Pancreas (tissue), 10 donors: ENCODE measurements at regions not wholly inside any gene's neighbourhood (a gene's known extent, or its start where the extent isn't known, plus 50 kb on each side); places are given as distances from the start of the nearest gene placed in this dataset.

Source experiments
- ATAC-seq, 4 donors: fragments of 200-7000 bp; cut with Tn5 transposase; one replicate each; pipeline versions ENCODE4 v1.8.0 to v1.9.1; 2020; ENCODE audit warnings: mild to moderate bottlenecking in 4 of 4, moderate library complexity in 4 of 4
- DNase-seq, 6 donors: peaks; one replicate each; pipeline ENCODE4 v3.0.0-alpha.2; 2020
- FAIRE-seq: peaks from 2 replicates; lab custom pipeline; 2012; peaks lifted over from hg19 to GRCh38; lab: Jason Lieb, UNC
- H3K27ac ChIP-seq, 4 donors: fragments of 200-600 bp; sonication (generic); 1 replicate in 3 of 4; 2 replicates in 1 of 4; pipeline versions ENCODE4 v1.5.0 to v1.8.0; 2020
- H3K27me3 ChIP-seq, 4 donors: fragments of 200-600 bp; one replicate each; pipeline ENCODE4 v1.8.0; 2021
- H3K36me3 ChIP-seq, 3 donors: fragments of 200-600 bp; sonication (generic) in 1 of 3; one replicate each; pipeline versions ENCODE4 v1.5.0 to v1.8.0; 2020 to 2021
- H3K4me1 ChIP-seq, 3 donors: fragments of 200-600 bp; one replicate each; pipeline ENCODE4 v1.8.0; 2021
- H3K4me3 ChIP-seq, 4 donors: fragments of 200-600 bp; sonication (generic) in 2 of 4; one replicate each; pipeline versions ENCODE4 v1.5.0 to v1.8.0; 2020 to 2021
- H3K9me3 ChIP-seq, 4 donors: fragments of 200-600 bp; one replicate each; pipeline ENCODE4 v1.8.0; 2021
- CTCF ChIP-seq, 4 donors: fragments of 200-600 bp; sonication (generic) in 3 of 4; IDR thresholded peaks; one replicate each; pipeline versions ENCODE4 v1.5.0 to v1.8.0; 2021; ENCODE audit warnings: antibody characterized with exemption in 4 of 4
- WGBS, 2 donors: extraction: QIAGEN DNeasy Blood & Tissue Kit; methylation state at CpG; one replicate each; pipeline ENCODE4 v1.1.7; 2013; 5-methylcytosine and 5-hydroxymethylcytosine counted together
- intact Hi-C, 3 donors: fragments of 100-400 bp; cut with DNase I; formaldehyde crosslinking; loops; one replicate each; pipeline versions ENCODE4 v1.11.1 to v1.14.2; 2022
- donor health status: healthy with polysubstance abuse.
- donor health status: DM: no; HTN: no; CAD: no; lungs with moderate emphysema.
- donor health status: DM: no; HTN: no; CAD: no.
- donor health status: control.
- donor health status: control.
- donor health status: Bipolar disorder and iron deficiency.
- donor health status: DM: yes; HTN: yes; CAD: no.
- donor health status: DM: no; HTN: no; CAD: no.
- donor health status: DM: no; HTN: no; CAD: no.
- donor health status: DM: yes; HTN: yes; CAD: no.

GRCh38 chr6:164523087-164523654 lies 786.2 kb downstream of the C6orf118 start:
- TF ChIP-seq CTCF (IDR thresholded peaks at IDR 0.05) = no peak
- Histone ChIP-seq H3K36me3 (no peaks in the 10 kb centered on the region), H3K4me3 (no peak overlapping the region), H3K27ac (no peak overlapping the region), H3K9me3 (no peaks in the 10 kb centered on the region), H3K4me1 (no peaks in the 10 kb centered on the region), H3K27me3 (no peaks in the 10 kb centered on the region)
- intact Hi-C loops = no loop called here
- ATAC-seq (no peak), DNase-seq (no peak), FAIRE-seq (no peak)
- 34 to 35% methylated on average over 1 of the region's 1 CpG for WGBS, 2 donors

- WGBS, 2 donors = 64 to 66% methylated on average over 4 of the region's 4 CpGs
- H3K27ac ChIP-seq = no peak overlapping the region
- no peak for ATAC-seq
- FAIRE-seq = no peak
- TF ChIP-seq CTCF (IDR thresholded peaks at IDR 0.05) = no peak
- no peaks in the 10 kb centered on the region for H3K4me1 ChIP-seq
- H3K27me3 ChIP-seq = no peaks in the 10 kb centered on the region
- H3K4me3 ChIP-seq = no peak overlapping the region
- no peaks in the 10 kb centered on the region for H3K36me3 ChIP-seq
- no peaks in the 10 kb centered on the region for H3K9me3 ChIP-seq
- no peak for DNase-seq
- intact Hi-C loops = no loop called here
These were observed 788.5 kb downstream of the C6orf118 start for GRCh38 chr6:164520916-164521315.

- ATAC-seq = no peak
- no peak for TF ChIP-seq CTCF (IDR thresholded peaks at IDR 0.05)
- no peaks in the 10 kb centered on the region for H3K27me3 ChIP-seq
- no peaks in the 10 kb centered on the region for H3K4me1 ChIP-seq
- no peak overlapping the region for H3K27ac ChIP-seq
- DNase-seq = no peak
- FAIRE-seq = no peak
- H3K36me3 ChIP-seq = no peaks in the 10 kb centered on the region
- intact Hi-C loops = no loop called here
- H3K9me3 ChIP-seq = no peaks in the 10 kb centered on the region
- H3K4me3 ChIP-seq = no peak overlapping the region
- 50 to 53% methylated on average over 8 of the region's 8 CpGs for WGBS, 2 donors
These were observed 802.0 kb downstream of the C6orf118 start for GRCh38 chr6:164507206-164507940.

- Histone ChIP-seq H3K4me1 (no peaks in the 10 kb centered on the region), H3K4me3 (no peak overlapping the region), H3K36me3 (no peaks in the 10 kb centered on the region), H3K9me3 (no peaks in the 10 kb centered on the region), H3K27ac (no peak overlapping the region), H3K27me3 (no peaks in the 10 kb centered on the region)
- intact Hi-C loops = no loop called here
- ATAC-seq (no peak), DNase-seq (no peak), FAIRE-seq (no peak)
- 67 to 81% methylated on average over 4 of the region's 4 CpGs for WGBS, 2 donors
- TF ChIP-seq CTCF (IDR thresholded peaks at IDR 0.05) = no peak
These were observed 804.0 kb downstream of the C6orf118 start for GRCh38 chr6:164505425-164505824.

GRCh38 chr6:164502833-164503232 lies 806.6 kb downstream of the C6orf118 start:
- no peaks in the 10 kb centered on the region for H3K4me1 ChIP-seq
- H3K27me3 ChIP-seq = peaks cover 0 to 7% (median 0%) of the 10 kb centered on the region in 4 donors
- H3K27ac ChIP-seq = no peak overlapping the region
- intact Hi-C loops = no loop called here
- ATAC-seq (peak in 1 of 4 donors; percentile 56), FAIRE-seq (no peak), DNase-seq (no peak)
- 6 to 8% methylated on average over 6 of the region's 6 CpGs for WGBS, 2 donors
- no peaks in the 10 kb centered on the region for H3K36me3 ChIP-seq
- H3K4me3 ChIP-seq = no peak overlapping the region
- H3K9me3 ChIP-seq = no peaks in the 10 kb centered on the region
- no peak for TF ChIP-seq CTCF (IDR thresholded peaks at IDR 0.05)
